Heart left ventricle (tissue), 13 donors: ENCODE measurements at regions not wholly inside any gene's neighbourhood (a gene's known extent, or its start where the extent isn't known, plus 50 kb on each side); places are given as distances from the start of the nearest gene placed in this dataset.

Source experiments
- POLR2A ChIP-seq, 2 donors: fragments of 450-650 bp; IDR thresholded peaks; one replicate each; pipeline ENCODE4 v1.6.1; 2017; ENCODE audit warnings: antibody characterized with exemption in 2 of 2, mild to moderate bottlenecking in 2 of 2, moderate library complexity in 2 of 2
- TF ChIP-seq, protein P1 (sequence below), 12 donors: fragments of 200-600 bp; sonication (generic) in 4 of 12; IDR thresholded peaks; one replicate each; pipeline versions ENCODE4 v1.5.0 to v1.8.0; 2018 to 2022; ENCODE audit warnings: antibody characterized with exemption in 12 of 12, mild to moderate bottlenecking in 5 of 12
- donor health status: ischemic (EF 13 %, LVEDD 7.1; RV severe dilation, severe dysfunction).
- donor health status: DM: no; HTN: yes; CAD: no.
- donor health status: DM: no; HTN: no; CAD: no.
- donor health status: ischemic (EF 25% LVEDD 6.9; RV normal size, moderate dysfunction).
- donor health status: ischemic (EF 25% LVEDD 5.7; RV mildly dilated, moderate dysfunction).
- donor health status: ischemic (EF 35%, LVEDD 5.7; RV mildly dilated, moderate dysfunction).
- donor health status: nonischemic (EF 11% LVEDD 7.7; RV severe dilation, severe dysfunction).
- donor health status: DM: yes; HTN: yes; CAD: no.
- donor health status: PGD.
- donor health status: ischemic (EF 29% LVEDD 5.4; RV normal size, mild dysfunction).
- donor health status: nonischemic (EF 23%, LVEDD 6.1; RV moderate dilation, normal function).

DNA sequence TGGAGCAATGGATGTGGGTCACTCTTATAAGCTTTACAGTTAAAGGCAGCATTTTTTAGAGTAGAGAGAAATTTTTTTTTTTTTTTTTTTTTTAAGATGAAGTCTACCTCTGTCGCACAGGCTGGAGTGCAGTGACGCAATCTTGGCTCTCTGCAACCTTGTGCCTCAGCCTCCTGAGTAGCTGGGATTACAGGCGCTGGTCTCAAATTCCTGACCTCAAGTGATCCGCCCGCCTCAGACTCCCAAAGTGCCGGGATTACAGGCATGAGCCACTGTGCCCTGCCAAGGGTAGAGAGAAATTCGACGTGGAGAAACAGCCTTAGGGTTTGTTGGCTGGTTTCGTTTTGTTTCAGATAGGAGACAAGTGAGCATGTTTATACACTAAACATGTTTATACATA lies 594.2 kb upstream of the ADAMTS5 start:
- TF ChIP-seq, protein P1, sequence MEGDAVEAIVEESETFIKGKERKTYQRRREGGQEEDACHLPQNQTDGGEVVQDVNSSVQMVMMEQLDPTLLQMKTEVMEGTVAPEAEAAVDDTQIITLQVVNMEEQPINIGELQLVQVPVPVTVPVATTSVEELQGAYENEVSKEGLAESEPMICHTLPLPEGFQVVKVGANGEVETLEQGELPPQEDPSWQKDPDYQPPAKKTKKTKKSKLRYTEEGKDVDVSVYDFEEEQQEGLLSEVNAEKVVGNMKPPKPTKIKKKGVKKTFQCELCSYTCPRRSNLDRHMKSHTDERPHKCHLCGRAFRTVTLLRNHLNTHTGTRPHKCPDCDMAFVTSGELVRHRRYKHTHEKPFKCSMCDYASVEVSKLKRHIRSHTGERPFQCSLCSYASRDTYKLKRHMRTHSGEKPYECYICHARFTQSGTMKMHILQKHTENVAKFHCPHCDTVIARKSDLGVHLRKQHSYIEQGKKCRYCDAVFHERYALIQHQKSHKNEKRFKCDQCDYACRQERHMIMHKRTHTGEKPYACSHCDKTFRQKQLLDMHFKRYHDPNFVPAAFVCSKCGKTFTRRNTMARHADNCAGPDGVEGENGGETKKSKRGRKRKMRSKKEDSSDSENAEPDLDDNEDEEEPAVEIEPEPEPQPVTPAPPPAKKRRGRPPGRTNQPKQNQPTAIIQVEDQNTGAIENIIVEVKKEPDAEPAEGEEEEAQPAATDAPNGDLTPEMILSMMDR (IDR thresholded peaks at IDR 0.05): no peak
- no peak for TF ChIP-seq POLR2A (IDR thresholded peaks at IDR 0.05)
